H9 (cell line): ENCODE measurements at regions not wholly inside any gene's neighbourhood (a gene's known extent, or its start where the extent isn't known, plus 50 kb on each side); places are given as distances from the start of the nearest gene placed in this dataset.

Source experiments
- DNase-seq: peaks from one replicate; pipeline ENCODE4 v3.0.0-alpha.2; 2017
- H2AFZ ChIP-seq: one replicate; pipeline ENCODE4 v1.6.1; 2013; ENCODE audit warnings: mild to moderate bottlenecking, low read length, control low read depth, moderate library complexity
- H2AK5ac ChIP-seq: 2 replicates; pipeline ENCODE4 v1.6.1; 2013; ENCODE audit warnings: low read length, control low read depth, mixed read lengths; ENCODE audit not compliant: insufficient read length
- H2BK120ac ChIP-seq: one replicate; pipeline ENCODE4 v1.6.1; 2013; ENCODE audit warnings: low read depth, mild to moderate bottlenecking, low read length, control low read depth, inconsistent platforms; ENCODE audit not compliant: poor library complexity, severe bottlenecking
- H2BK12ac ChIP-seq: 2 replicates; pipeline ENCODE4 v1.6.1; 2013; ENCODE audit warnings: low read length, control low read depth, mixed read lengths, low read depth; ENCODE audit not compliant: insufficient read length
- H2BK15ac ChIP-seq: 2 replicates; pipeline ENCODE4 v1.6.1; 2013; ENCODE audit warnings: low read depth, low read length, control low read depth
- H2BK20ac ChIP-seq: one replicate; pipeline ENCODE4 v1.6.1; 2013; ENCODE audit warnings: low read depth, mild to moderate bottlenecking, low read length, control low read depth, inconsistent platforms; ENCODE audit not compliant: poor library complexity, severe bottlenecking
- H2BK5ac ChIP-seq: 2 replicates; pipeline ENCODE4 v1.6.1; 2013; ENCODE audit warnings: low read length, control low read depth, mixed read lengths; ENCODE audit not compliant: insufficient read length
- H3K14ac ChIP-seq: 2 replicates; pipeline ENCODE4 v1.6.1; 2013; ENCODE audit warnings: low read length, control low read depth; ENCODE audit not compliant: insufficient read depth
- H3K18ac ChIP-seq: 2 replicates; pipeline ENCODE4 v1.6.1; 2013; ENCODE audit warnings: low read depth, mild to moderate bottlenecking, mixed read lengths, low read length, control low read depth; ENCODE audit not compliant: insufficient read length
- H3K23ac ChIP-seq: 2 replicates; pipeline ENCODE4 v1.6.1; 2013; ENCODE audit warnings: low read length, control low read depth, mixed read lengths, low read depth; ENCODE audit not compliant: insufficient read length
- H3K23me2 ChIP-seq: 2 replicates; pipeline ENCODE4 v1.6.1; 2013; ENCODE audit warnings: low read depth, mild to moderate bottlenecking, mixed read lengths, low read length, control low read depth; ENCODE audit not compliant: insufficient read length, poor library complexity, severe bottlenecking
- H3K27ac ChIP-seq: 2 replicates; pipeline ENCODE4 v1.5.1; 2013; ENCODE audit warnings: low read length, control low read depth, mixed read lengths, low read depth; ENCODE audit not compliant: insufficient read length
- H3K27me3 ChIP-seq: 2 replicates; pipeline ENCODE4 v1.6.1; 2013; ENCODE audit warnings: low read length, control low read depth, inconsistent platforms; ENCODE audit not compliant: insufficient read depth
- H3K4ac ChIP-seq: 2 replicates; pipeline ENCODE4 v1.6.1; 2013; ENCODE audit warnings: low read depth, mild to moderate bottlenecking, control low read depth, inconsistent platforms, low read length, moderate library complexity
- H3K4me1 ChIP-seq: 2 replicates; pipeline ENCODE4 v1.6.1; 2013; ENCODE audit warnings: low read length, control low read depth, inconsistent platforms; ENCODE audit not compliant: insufficient read depth
- H3K4me2 ChIP-seq: 2 replicates; pipeline ENCODE4 v1.6.1; 2013; ENCODE audit warnings: low read length, control low read depth, mixed read lengths; ENCODE audit not compliant: insufficient read length, insufficient read depth
- H3K56ac ChIP-seq: 2 replicates; pipeline ENCODE4 v1.6.1; 2013; ENCODE audit warnings: low read depth, mild to moderate bottlenecking, mixed read lengths, low read length, control low read depth; ENCODE audit not compliant: insufficient read length
- H3K79me1 ChIP-seq: 2 replicates; pipeline ENCODE4 v1.6.1; 2013; ENCODE audit warnings: low read depth, mild to moderate bottlenecking, moderate library complexity, low read length, control low read depth, inconsistent platforms; ENCODE audit not compliant: insufficient read depth, poor library complexity, severe bottlenecking
- H3K79me2 ChIP-seq: 2 replicates; pipeline ENCODE4 v1.6.1; 2013; ENCODE audit warnings: low read length, control low read depth, inconsistent platforms; ENCODE audit not compliant: insufficient read depth
- H3K9ac ChIP-seq: 2 replicates; pipeline ENCODE4 v1.6.1; 2013; ENCODE audit warnings: low read length, control low read depth, mixed read lengths; ENCODE audit not compliant: insufficient read length; ENCODE audit errors: extremely low read depth
- H3K9me3 ChIP-seq: one replicate; pipeline ENCODE4 v1.6.1; 2013; ENCODE audit warnings: low read depth, low read length, inconsistent platforms; ENCODE audit not compliant: control insufficient read depth
- H3T11ph ChIP-seq: one replicate; pipeline ENCODE4 v1.6.1; 2013; ENCODE audit warnings: mild to moderate bottlenecking, low read length, control low read depth, inconsistent platforms
- H4K20me1 ChIP-seq: one replicate; pipeline ENCODE4 v1.6.1; 2013; ENCODE audit not compliant: control insufficient read depth, insufficient read length, insufficient read depth
- H4K5ac ChIP-seq: 2 replicates; pipeline ENCODE4 v1.6.1; 2013; ENCODE audit warnings: low read depth, mild to moderate bottlenecking, mixed read lengths, low read length, control low read depth; ENCODE audit not compliant: insufficient read length
- H4K8ac ChIP-seq: replicated peaks from 2 replicates; pipeline ENCODE4 v1.6.1; 2013; ENCODE audit warnings: low read length, control low read depth, mixed read lengths, low read depth; ENCODE audit not compliant: insufficient read length
- H4K91ac ChIP-seq: 2 replicates; pipeline ENCODE4 v1.6.1; 2013; ENCODE audit warnings: low read depth, mild to moderate bottlenecking, moderate library complexity, mixed read lengths, low read length, control low read depth; ENCODE audit not compliant: insufficient read length
- H3K27ac Mint-ChIP-seq, 3 experiments: 2 replicates in 2 of 3; 3 replicates in 1 of 3; pipeline ENCODE4 v1.8.0; 2020 to 2021; ENCODE audit warnings: mixed read lengths in 3 of 3, mild to moderate bottlenecking in 1 of 3, moderate library complexity in 1 of 3
- H3K27me3 Mint-ChIP-seq: 2 replicates; pipeline ENCODE4 v1.8.0; 2021; ENCODE audit warnings: low read depth, mild to moderate bottlenecking, moderate library complexity, mixed read lengths
- H3K36me3 Mint-ChIP-seq, 3 experiments: 2 replicates in 2 of 3; 3 replicates in 1 of 3; pipeline ENCODE4 v1.8.0; 2020 to 2021; ENCODE audit warnings: low read depth in 3 of 3, mixed read lengths in 3 of 3; ENCODE audit not compliant: insufficient read depth in 1 of 3
- H3K4me1 Mint-ChIP-seq, 2 experiments: 2 replicates each; pipeline ENCODE4 v1.8.0; 2020; ENCODE audit warnings: mixed read lengths in 2 of 2
- H3K4me3 Mint-ChIP-seq, 2 experiments: 2 replicates in 1 of 2; 3 replicates in 1 of 2; pipeline ENCODE4 v1.8.0; 2020 to 2021; ENCODE audit warnings: mild to moderate bottlenecking in 2 of 2, mixed read lengths in 2 of 2, moderate library complexity in 1 of 2
- H3K9me3 Mint-ChIP-seq, 2 experiments: 2 replicates in 1 of 2; 3 replicates in 1 of 2; pipeline ENCODE4 v1.8.0; 2020; ENCODE audit warnings: mild to moderate bottlenecking in 2 of 2, mixed read lengths in 2 of 2, moderate library complexity in 1 of 2
- CTCF ChIP-seq: fragments of 200-600 bp; sonication (generic); conservative IDR thresholded peaks from 3 replicates; pipeline ENCODE4 v1.8.0; 2021; ENCODE audit warnings: antibody characterized with exemption, mild to moderate bottlenecking
- WGBS: extraction: QIAGEN DNeasy Blood & Tissue Kit; methylation state at CpG from one replicate; pipeline ENCODE4 v1.1.7; 2013; ENCODE audit warnings: missing lambda C conversion rate, low lambda C conversion rate, mixed read lengths; ENCODE audit not compliant: insufficient read length; ENCODE audit errors: extremely low coverage; 5-methylcytosine and 5-hydroxymethylcytosine counted together

GRCh38 chr17:36808180-36808661 is 129.1 kb upstream of the LHX1 start:
- Histone ChIP-seq H3K79me1 (no peaks in the 10 kb centered on the region), H4K5ac (no peak overlapping the region), H3K23me2 (peaks cover 12% of the 10 kb centered on the region), H4K20me1 (no peaks in the 10 kb centered on the region), H3K4me2 (peak overlapping the region; percentile 81), H3K9me3 (no peaks in the 10 kb centered on the region), H4K91ac (no peak overlapping the region), H2AK5ac (no peak overlapping the region), H2BK15ac (no peak overlapping the region), H3K27me3 (peaks cover 8% of the 10 kb centered on the region; the same call in 1 of the 2 replicates), H3T11ph (no peak overlapping the region), H2BK5ac (no peak overlapping the region), H3K4ac (no peak overlapping the region), H4K8ac (no peak overlapping the region), H3K14ac (peak overlapping the region; percentile 91), H2BK120ac (no peak overlapping the region), H2AFZ (no peak overlapping the region), H3K56ac (no peak overlapping the region), H2BK20ac (no peak overlapping the region), H3K4me1 (no peaks in the 10 kb centered on the region; the same call in 1 of the 2 replicates), H3K79me2 (no peaks in the 10 kb centered on the region), H3K23ac (no peak overlapping the region), H2BK12ac (no peak overlapping the region), H3K18ac (peak overlapping the region; percentile 44), H3K27ac (no peak overlapping the region), H3K9ac (no peak overlapping the region)
- Mint-ChIP-seq H3K4me1 (peaks cover 18 to 37% of the 10 kb centered on the region in 2 experiments), H3K4me3 (peak overlapping the region; percentile 63 to 76), H3K36me3 (no peaks in the 10 kb centered on the region), H3K27me3 (peaks cover 86% of the 10 kb centered on the region), H3K27ac (no peak overlapping the region), H3K9me3 (no peaks in the 10 kb centered on the region)
- no CpG with 5 or more reads among the region's 60 CpGs for WGBS
- TF ChIP-seq CTCF, result no peak
- DNase-seq, result peak; percentile 60
